ENCODE measurements at regions not wholly inside any gene's neighbourhood (a gene's known extent, or its start where the extent isn't known, plus 50 kb on each side); places are given as distances from the start of the nearest gene placed in this dataset.

- TF ChIP-seq CBFB (IDR thresholded peaks at IDR 0.05; ENCODE audit: low read depth) (no peak), RB1 (IDR thresholded peaks at IDR 0.05; ENCODE audit: borderline replicate concordance) (no peak), BACH1 (IDR thresholded peaks at IDR 0.05; ENCODE audit: borderline replicate concordance) (no peak), E2F8 (IDR thresholded peaks at IDR 0.05; ENCODE audit: low read depth, partially characterized antibody) (no peak), TARDBP (IDR thresholded peaks at IDR 0.05; ENCODE audit: borderline replicate concordance) (no peak), BCLAF1 (IDR thresholded peaks at IDR 0.05) (no peak), MEF2A (IDR thresholded peaks at IDR 0.05; ENCODE audit: insufficient read depth, low read depth, low read length) (peak; percentile 43; the same call in 1 of the 2 replicates), SMAD1 (IDR thresholded peaks at IDR 0.05; ENCODE audit: low read depth, partially characterized antibody) (peak; percentile 30), E2F4 (IDR thresholded peaks at IDR 0.05; ENCODE audit: low read depth, low read length) (no peak)
Measured at GRCh38 chr3:69435274-69436265, 49.7 kb upstream of the FRMD4B start (continued).
